ENCODE measurements at regions not wholly inside any gene's neighbourhood (a gene's known extent, or its start where the extent isn't known, plus 50 kb on each side); places are given as distances from the start of the nearest gene placed in this dataset.

GRCh38 chr21:26389971-26390641 lies 183.0 kb downstream of the CYYR1 start:
- H3K4me1 ChIP-seq (ENCODE audit: control insufficient read depth, insufficient read depth, low read length): no peaks in the 10 kb centered on the region
- ChIA-PET POLR2A (no interaction called here), CTCF (no interaction called here)
- H3K4me3 ChIP-seq (ENCODE audit: low read depth, low read length): no peak overlapping the region
- H3K27ac ChIP-seq (ENCODE audit: extremely low read depth, low read depth, low read length): no peak overlapping the region
- TF ChIP-seq ZNF416 (tag by site-specific recombination; IDR thresholded peaks at IDR 0.05): no peak
- TF ChIP-seq IKZF3 (tag by site-specific recombination; IDR thresholded peaks at IDR 0.05): no peak
- TF ChIP-seq ZNF488 (tag by site-specific recombination; IDR thresholded peaks at IDR 0.05): no peak
- TF ChIP-seq GLIS1 (tag by site-specific recombination; IDR thresholded peaks at IDR 0.05): no peak
- TF ChIP-seq MZF1 (tag by site-specific recombination; IDR thresholded peaks at IDR 0.05; ENCODE audit: borderline replicate concordance): no peak
- TF ChIP-seq ZNF174 (tag by site-specific recombination; IDR thresholded peaks at IDR 0.05): no peak
- TF ChIP-seq ZBTB1 (tag by site-specific recombination; IDR thresholded peaks at IDR 0.05): no peak
- no peak for TF ChIP-seq HOXA7 (CRISPR knock-in tag; IDR thresholded peaks at IDR 0.05; ENCODE audit: borderline replicate concordance)
- no peak for TF ChIP-seq ZNF48 (tag by site-specific recombination; IDR thresholded peaks at IDR 0.05)
- no peak for TF ChIP-seq ZBTB26 (tag by site-specific recombination; optimal IDR thresholded peaks at IDR 0.05)
- no peak for TF ChIP-seq SALL2 (tag by site-specific recombination; IDR thresholded peaks at IDR 0.05; ENCODE audit: borderline replicate concordance)
- TF ChIP-seq, protein P1, sequence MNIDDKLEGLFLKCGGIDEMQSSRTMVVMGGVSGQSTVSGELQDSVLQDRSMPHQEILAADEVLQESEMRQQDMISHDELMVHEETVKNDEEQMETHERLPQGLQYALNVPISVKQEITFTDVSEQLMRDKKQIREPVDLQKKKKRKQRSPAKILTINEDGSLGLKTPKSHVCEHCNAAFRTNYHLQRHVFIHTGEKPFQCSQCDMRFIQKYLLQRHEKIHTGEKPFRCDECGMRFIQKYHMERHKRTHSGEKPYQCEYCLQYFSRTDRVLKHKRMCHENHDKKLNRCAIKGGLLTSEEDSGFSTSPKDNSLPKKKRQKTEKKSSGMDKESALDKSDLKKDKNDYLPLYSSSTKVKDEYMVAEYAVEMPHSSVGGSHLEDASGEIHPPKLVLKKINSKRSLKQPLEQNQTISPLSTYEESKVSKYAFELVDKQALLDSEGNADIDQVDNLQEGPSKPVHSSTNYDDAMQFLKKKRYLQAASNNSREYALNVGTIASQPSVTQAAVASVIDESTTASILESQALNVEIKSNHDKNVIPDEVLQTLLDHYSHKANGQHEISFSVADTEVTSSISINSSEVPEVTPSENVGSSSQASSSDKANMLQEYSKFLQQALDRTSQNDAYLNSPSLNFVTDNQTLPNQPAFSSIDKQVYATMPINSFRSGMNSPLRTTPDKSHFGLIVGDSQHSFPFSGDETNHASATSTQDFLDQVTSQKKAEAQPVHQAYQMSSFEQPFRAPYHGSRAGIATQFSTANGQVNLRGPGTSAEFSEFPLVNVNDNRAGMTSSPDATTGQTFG (tag by site-specific recombination; IDR thresholded peaks at IDR 0.05; ENCODE audit: borderline replicate concordance): no peak
- TF ChIP-seq ZSCAN30 (tag by site-specific recombination; IDR thresholded peaks at IDR 0.05): no peak
- TF ChIP-seq ZNF585B (tag by site-specific recombination; IDR thresholded peaks at IDR 0.05): no peak
- no peak for TF ChIP-seq ZNF548 (tag by site-specific recombination; IDR thresholded peaks at IDR 0.05)
- TF ChIP-seq ZNF501 (tag by site-specific recombination; IDR thresholded peaks at IDR 0.05): no peak
- H3K9me3 ChIP-seq (ENCODE audit: control insufficient read depth, insufficient read depth, low read depth, low read length): no peaks in the 10 kb centered on the region
- no peaks in the 10 kb centered on the region for H3K36me3 ChIP-seq (ENCODE audit: control insufficient read depth in 2 of 2, insufficient read depth in 1 of 2, low read length in 2 of 2)

- Histone ChIP-seq H3K9me3 (ENCODE audit: control insufficient read depth, insufficient read depth, low read depth, low read length) (no peaks in the 10 kb centered on the region), H3K27ac (ENCODE audit: extremely low read depth, low read depth, low read length) (no peak overlapping the region), H3K4me3 (ENCODE audit: low read depth, low read length) (no peak overlapping the region), H3K4me1 (ENCODE audit: control insufficient read depth, insufficient read depth, low read length) (no peaks in the 10 kb centered on the region), H3K36me3 (ENCODE audit: control insufficient read depth in 2 of 2, insufficient read depth in 1 of 2, low read length in 2 of 2) (no peaks in the 10 kb centered on the region)
- TF ChIP-seq HOXA7 (CRISPR knock-in tag; IDR thresholded peaks at IDR 0.05; ENCODE audit: borderline replicate concordance) (no peak), ZNF529 (tag by site-specific recombination; IDR thresholded peaks at IDR 0.05; ENCODE audit: insufficient replicate concordance) (no peak), SP3 (tag by site-specific recombination; IDR thresholded peaks at IDR 0.05) (no peak), AEBP2 (tag by site-specific recombination; IDR thresholded peaks at IDR 0.05; ENCODE audit: borderline replicate concordance) (no peak), SCRT2 (tag by site-specific recombination; IDR thresholded peaks at IDR 0.05) (no peak), ZSCAN23 (tag by site-specific recombination; IDR thresholded peaks at IDR 0.05) (no peak), ZNF114 (tag by site-specific recombination; IDR thresholded peaks at IDR 0.05) (no peak), ZXDB (tag by site-specific recombination; IDR thresholded peaks at IDR 0.05) (no peak), ZNF175 (tag by site-specific recombination; IDR thresholded peaks at IDR 0.05) (no peak), ZNF580 (tag by site-specific recombination; IDR thresholded peaks at IDR 0.05) (no peak), SALL2 (tag by site-specific recombination; IDR thresholded peaks at IDR 0.05; ENCODE audit: borderline replicate concordance) (no peak), ZBTB8A (tag by site-specific recombination; IDR thresholded peaks at IDR 0.05) (no peak)
- CTCF ChIA-PET: interaction anchor here (0.6 to 0.8 kb wide), 2 partner anchors 325 to 506 kb away, joined by 3 read pairs; no protein-coding TSS in a partner anchor
- POLR2A ChIA-PET: no interaction called here
Observed at GRCh38 chr21:26388731-26389231, 184.3 kb downstream of the CYYR1 start.
